Esophagus squamous epithelium (tissue), 5 donors: ENCODE measurements at regions not wholly inside any gene's neighbourhood (a gene's known extent, or its start where the extent isn't known, plus 50 kb on each side); places are given as distances from the start of the nearest gene placed in this dataset.
"Not testable (repeated sequence)": the region's sequence is repeated elsewhere in the genome, so short reads cannot be mapped to it uniquely, and the experiment has no call there.

Source experiments
- DNase-seq: peaks from one replicate; lab custom pipeline; 2025; lab: John Stamatoyannopoulos, UW
- H3K27ac ChIP-seq, 4 donors: fragments of 200-600 bp; sonication (generic); one replicate each; pipeline ENCODE4 v1.5.1; 2016 to 2019; ENCODE audit warnings: mild to moderate bottlenecking in 1 of 4
- H3K27me3 ChIP-seq, 4 donors: fragments of 200-600 bp; sonication (generic); 1 replicate in 3 of 4; 2 replicates in 1 of 4; pipeline versions ENCODE4 v1.5.1 to v1.6.0; 2017 to 2021; ENCODE audit warnings: antibody characterized with exemption in 1 of 4
- H3K36me3 ChIP-seq, 3 donors: fragments of 200-600 bp; sonication (generic); one replicate each; pipeline ENCODE4 v1.5.1; 2016 to 2019
- H3K4me1 ChIP-seq, 3 donors: fragments of 200-600 bp; sonication (generic); one replicate each; pipeline ENCODE4 v1.5.1; 2017 to 2019
- H3K4me3 ChIP-seq, 4 donors: fragments of 200-600 bp; sonication (generic); 1 replicate in 3 of 4; 2 replicates in 1 of 4; pipeline ENCODE4 v1.5.1; 2016 to 2019; ENCODE audit warnings: mild to moderate bottlenecking in 2 of 4, moderate library complexity in 1 of 4
- H3K9me3 ChIP-seq, 3 donors: fragments of 200-600 bp; sonication (generic); one replicate each; pipeline ENCODE4 v1.5.1; 2016 to 2019
- POLR2A ChIP-seq, 4 donors: fragments of 450-650 bp; IDR thresholded peaks; one replicate each; pipeline ENCODE4 v1.6.1; 2017; ENCODE audit warnings: antibody characterized with exemption in 4 of 4, mild to moderate bottlenecking in 4 of 4, moderate library complexity in 3 of 4
- WGBS, 2 donors: methylation state at CpG; one replicate each; pipeline ENCODE4 v1.1.5; 2018; 5-methylcytosine and 5-hydroxymethylcytosine counted together
- intact Hi-C: fragments of 100-400 bp; cut with DNase I; formaldehyde crosslinking; loops from one replicate; pipeline ENCODE4 v1.15.0; 2022
- TF ChIP-seq, protein P1 (sequence below), 6 experiments: fragments of 450-650 bp in 4 of 6; fragments of 200-600 bp in 2 of 6; sonication (generic) in 2 of 6; IDR thresholded peaks; one replicate each; pipeline ENCODE4 v1.5.1; 2016 to 2019; ENCODE audit warnings: antibody characterized with exemption in 6 of 6, mild to moderate bottlenecking in 4 of 6, moderate library complexity in 4 of 6
- donor health status: DM: yes; HTN: yes; CAD: no.

DNA sequence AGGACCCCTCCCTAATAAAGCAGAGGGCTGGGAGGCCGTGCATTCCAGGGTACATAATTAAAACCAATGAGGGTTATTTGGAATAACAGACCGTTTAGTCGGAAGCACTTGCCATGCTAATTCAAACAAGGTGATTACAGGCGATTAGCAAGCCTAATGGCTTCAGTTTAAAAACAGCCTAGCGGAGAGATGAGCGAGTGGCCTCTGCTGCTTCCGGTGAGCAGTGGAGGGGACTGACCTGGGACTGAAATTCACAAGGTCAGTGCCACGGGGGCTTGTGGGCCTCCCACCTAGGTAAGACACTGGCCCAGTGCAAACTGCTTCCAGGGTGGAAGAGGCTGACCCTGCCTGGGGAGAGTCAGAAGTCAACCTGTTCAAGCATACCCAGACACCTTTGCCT is 56.8 kb upstream of the ALX4 start:
- H3K4me3 ChIP-seq = no peak overlapping the region
- DNase-seq = no peak
- intact Hi-C loops = no loop called here
- H3K4me1 ChIP-seq = no peaks in the 10 kb centered on the region
- H3K27ac ChIP-seq = no peak overlapping the region
- peaks cover 0 to 41% (median 0%) of the 10 kb centered on the region in 4 donors for H3K27me3 ChIP-seq
- H3K9me3 ChIP-seq = no peaks in the 10 kb centered on the region
- H3K36me3 ChIP-seq = no peaks in the 10 kb centered on the region
- 49 to 50% methylated on average over 6 to 8 of the region's 8 CpGs for WGBS, 2 donors
- TF ChIP-seq POLR2A (IDR thresholded peaks at IDR 0.05) = no peak
- TF ChIP-seq, protein P1, sequence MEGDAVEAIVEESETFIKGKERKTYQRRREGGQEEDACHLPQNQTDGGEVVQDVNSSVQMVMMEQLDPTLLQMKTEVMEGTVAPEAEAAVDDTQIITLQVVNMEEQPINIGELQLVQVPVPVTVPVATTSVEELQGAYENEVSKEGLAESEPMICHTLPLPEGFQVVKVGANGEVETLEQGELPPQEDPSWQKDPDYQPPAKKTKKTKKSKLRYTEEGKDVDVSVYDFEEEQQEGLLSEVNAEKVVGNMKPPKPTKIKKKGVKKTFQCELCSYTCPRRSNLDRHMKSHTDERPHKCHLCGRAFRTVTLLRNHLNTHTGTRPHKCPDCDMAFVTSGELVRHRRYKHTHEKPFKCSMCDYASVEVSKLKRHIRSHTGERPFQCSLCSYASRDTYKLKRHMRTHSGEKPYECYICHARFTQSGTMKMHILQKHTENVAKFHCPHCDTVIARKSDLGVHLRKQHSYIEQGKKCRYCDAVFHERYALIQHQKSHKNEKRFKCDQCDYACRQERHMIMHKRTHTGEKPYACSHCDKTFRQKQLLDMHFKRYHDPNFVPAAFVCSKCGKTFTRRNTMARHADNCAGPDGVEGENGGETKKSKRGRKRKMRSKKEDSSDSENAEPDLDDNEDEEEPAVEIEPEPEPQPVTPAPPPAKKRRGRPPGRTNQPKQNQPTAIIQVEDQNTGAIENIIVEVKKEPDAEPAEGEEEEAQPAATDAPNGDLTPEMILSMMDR (IDR thresholded peaks at IDR 0.05) = no peak

DNA sequence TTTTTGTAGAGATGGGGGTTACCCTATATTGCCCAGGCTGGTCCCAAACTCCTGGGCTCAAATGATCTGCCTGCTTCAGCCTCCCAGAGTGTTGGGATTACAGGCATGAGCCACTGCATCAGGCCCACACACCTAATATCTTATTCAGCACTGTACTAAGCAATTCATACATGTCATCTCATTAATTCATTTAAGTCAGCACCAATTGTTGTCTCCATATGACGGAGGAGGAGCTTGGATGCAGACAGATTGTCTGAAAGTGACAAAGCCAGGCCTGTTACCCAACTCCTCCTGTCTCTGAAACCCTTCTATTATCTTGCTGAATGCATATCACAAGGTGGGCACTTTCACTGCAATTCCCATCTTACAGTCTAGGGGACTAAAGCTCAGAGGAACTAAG is 57.5 kb upstream of the ALX4 start:
- TF ChIP-seq POLR2A (IDR thresholded peaks at IDR 0.05) = no peak
- TF ChIP-seq, protein P1 (IDR thresholded peaks at IDR 0.05) = no peak
- WGBS, 2 donors = 75% methylated on average over 1 of the region's 1 CpG
- intact Hi-C loops = no loop called here

DNA sequence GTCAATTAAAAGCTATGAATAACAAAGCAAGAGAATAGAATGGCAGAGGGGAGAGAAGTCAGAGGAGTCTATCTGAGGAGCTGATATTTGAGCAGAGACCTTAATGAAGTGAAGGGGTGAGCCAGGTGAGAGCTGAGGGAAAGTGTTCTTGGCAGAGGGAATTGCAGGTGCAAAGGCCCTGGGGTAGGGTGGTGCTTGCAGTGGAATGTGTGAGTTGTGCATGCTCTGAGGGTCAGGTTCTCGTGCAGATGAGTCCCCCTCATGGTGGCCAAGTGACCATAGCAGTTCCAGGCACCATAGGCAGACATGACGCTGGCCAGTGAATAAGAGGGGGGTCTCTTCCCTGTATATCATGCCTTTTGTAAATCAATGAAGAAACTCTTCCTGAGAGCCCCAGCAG is 58.9 kb upstream of the ALX4 start:
- WGBS, 2 donors = 61 to 64% methylated on average over 2 of the region's 2 CpGs
- no peaks in the 10 kb centered on the region for H3K36me3 ChIP-seq
- no peak overlapping the region for H3K4me3 ChIP-seq
- H3K27ac ChIP-seq = no peak overlapping the region
- H3K9me3 ChIP-seq = no peaks in the 10 kb centered on the region
- intact Hi-C loops = no loop called here
- TF ChIP-seq, protein P1 (IDR thresholded peaks at IDR 0.05) = no peak
- TF ChIP-seq POLR2A (IDR thresholded peaks at IDR 0.05) = no peak
- H3K27me3 ChIP-seq = peaks cover 0 to 23% (median 0%) of the 10 kb centered on the region in 4 donors
- DNase-seq = no peak
- H3K4me1 ChIP-seq = no peaks in the 10 kb centered on the region

More for the DNA sequence above, 57.5 kb upstream of the ALX4 start:
- Histone ChIP-seq H3K9me3 (no peaks in the 10 kb centered on the region), H3K4me1 (no peaks in the 10 kb centered on the region), H3K27ac (no peak overlapping the region), H3K27me3 (peaks cover 0 to 34% (median 0%) of the 10 kb centered on the region in 4 donors), H3K4me3 (no peak overlapping the region), H3K36me3 (no peaks in the 10 kb centered on the region)
- no peak for DNase-seq

DNA sequence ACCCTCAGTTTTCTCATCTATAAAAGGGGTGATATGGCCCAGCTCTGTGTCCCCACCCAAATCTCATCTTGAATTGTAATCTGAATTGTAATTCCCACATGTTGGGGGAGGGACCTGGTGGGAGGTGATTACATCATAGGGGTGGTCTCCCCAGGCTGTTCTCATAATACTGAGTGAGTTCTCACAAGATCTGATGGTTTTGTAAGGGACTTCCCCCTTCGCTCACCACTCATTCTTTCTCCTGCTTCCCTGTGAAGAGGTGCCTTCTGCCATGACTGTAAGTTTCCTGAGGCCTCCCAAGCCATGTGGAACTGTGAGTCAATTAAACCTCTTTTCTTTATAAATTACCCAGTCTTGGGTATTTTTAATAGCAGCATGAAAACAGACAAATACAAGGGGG is 61.1 kb upstream of the ALX4 start:
- WGBS, 2 donors = 67 to 80% methylated on average over 1 of the region's 1 CpG
- H3K4me1 ChIP-seq, DNase-seq, intact Hi-C loops, H3K27ac ChIP-seq, H3K27me3 ChIP-seq, H3K4me3 ChIP-seq, H3K9me3 ChIP-seq, H3K36me3 ChIP-seq: not testable (repeated sequence)

DNA sequence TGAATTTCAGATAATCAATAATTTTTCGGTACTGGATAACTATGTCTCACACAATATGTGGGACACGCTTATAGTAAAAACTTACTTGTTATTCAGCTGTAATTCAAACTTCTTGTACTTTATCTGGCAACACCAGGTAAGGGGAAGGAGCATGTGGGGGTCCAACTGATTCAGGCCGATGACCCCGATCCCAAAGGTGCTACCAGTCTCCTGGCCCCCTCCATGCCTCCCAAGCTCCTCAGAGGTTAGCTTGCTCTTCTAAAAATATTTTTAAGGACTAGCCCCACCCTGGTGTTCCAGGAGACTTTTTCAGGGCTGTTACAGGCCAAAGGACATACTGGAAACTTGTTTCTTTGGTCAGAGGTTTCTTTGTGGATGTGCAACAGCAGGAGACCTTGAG is 61.8 kb upstream of the ALX4 start:
- no peak overlapping the region for H3K27ac ChIP-seq
- no peak overlapping the region for H3K4me3 ChIP-seq
- no peak for DNase-seq
- no peaks in the 10 kb centered on the region for H3K36me3 ChIP-seq
- H3K27me3 ChIP-seq = peaks cover 0 to 4% (median 0%) of the 10 kb centered on the region in 4 donors
- WGBS, 2 donors = 95 to 96% methylated on average over 4 of the region's 4 CpGs
- no peaks in the 10 kb centered on the region for H3K4me1 ChIP-seq
- no peaks in the 10 kb centered on the region for H3K9me3 ChIP-seq
- TF ChIP-seq, protein P1 (IDR thresholded peaks at IDR 0.05) = no peak
- no peak for TF ChIP-seq POLR2A (IDR thresholded peaks at IDR 0.05)
- intact Hi-C loops = no loop called here

DNA sequence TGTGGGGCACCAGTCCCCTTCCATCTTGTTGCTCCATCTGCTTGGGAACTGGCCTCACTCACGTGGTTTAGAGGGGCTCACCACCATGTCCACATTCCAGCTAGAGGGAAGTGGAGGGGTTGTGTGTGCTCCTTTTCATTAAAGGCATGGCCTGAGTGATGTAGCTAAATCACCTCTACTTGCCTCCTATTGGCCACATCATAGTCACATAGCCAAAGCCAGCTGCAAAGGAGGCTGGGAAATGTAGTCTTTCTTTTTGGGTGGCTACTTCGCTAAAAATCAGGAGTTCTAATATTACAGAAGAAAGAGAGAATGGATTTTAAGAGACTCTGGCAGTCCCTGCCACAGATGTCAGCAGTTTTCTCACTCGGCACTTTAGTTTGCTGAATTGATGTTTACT is 63.0 kb upstream of the ALX4 start:
- Histone ChIP-seq H3K36me3 (no peaks in the 10 kb centered on the region), H3K4me1 (no peaks in the 10 kb centered on the region), H3K27me3 (peaks cover 0 to 4% (median 0%) of the 10 kb centered on the region in 4 donors), H3K4me3 (no peak overlapping the region), H3K27ac (no peak overlapping the region), H3K9me3 (no peaks in the 10 kb centered on the region)
- TF ChIP-seq, protein P1 (IDR thresholded peaks at IDR 0.05) = no peak
- TF ChIP-seq POLR2A (IDR thresholded peaks at IDR 0.05) = no peak
- WGBS, 2 donors = 56 to 67% methylated on average over 2 to 3 of the region's 3 CpGs
- intact Hi-C loops = no loop called here
- DNase-seq = no peak
